GOT3 (cell line): ENCODE measurements at regions not wholly inside any gene's neighbourhood (a gene's known extent, or its start where the extent isn't known, plus 50 kb on each side); places are given as distances from the start of the nearest gene placed in this dataset.

Experiments
- DNase-seq: peaks from one replicate; lab custom pipeline; 2025; ENCODE audit warnings: mixed read lengths; lab: John Stamatoyannopoulos, UW

DNA sequence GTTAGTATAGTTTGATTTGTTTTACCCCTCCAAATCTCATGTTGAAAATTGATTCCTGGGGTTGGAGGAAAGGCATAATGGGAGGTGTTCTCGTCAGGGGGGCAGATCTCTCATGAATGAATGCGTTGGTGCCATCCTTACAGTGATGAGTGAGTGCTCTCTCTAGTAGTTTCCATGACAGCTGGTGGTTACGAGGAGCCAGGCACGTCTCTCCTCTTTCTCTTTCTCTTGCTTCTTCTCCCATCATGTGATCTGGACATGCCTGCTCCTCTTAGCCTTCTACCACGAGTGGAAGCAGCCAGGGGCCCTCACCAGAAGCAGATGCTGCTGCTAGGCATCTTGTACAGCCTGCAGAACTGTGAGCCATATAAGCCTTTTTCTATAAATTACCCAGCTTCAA lies 454.1 kb downstream of the EFNA5 start:
- DNase-seq, result no peak

DNA sequence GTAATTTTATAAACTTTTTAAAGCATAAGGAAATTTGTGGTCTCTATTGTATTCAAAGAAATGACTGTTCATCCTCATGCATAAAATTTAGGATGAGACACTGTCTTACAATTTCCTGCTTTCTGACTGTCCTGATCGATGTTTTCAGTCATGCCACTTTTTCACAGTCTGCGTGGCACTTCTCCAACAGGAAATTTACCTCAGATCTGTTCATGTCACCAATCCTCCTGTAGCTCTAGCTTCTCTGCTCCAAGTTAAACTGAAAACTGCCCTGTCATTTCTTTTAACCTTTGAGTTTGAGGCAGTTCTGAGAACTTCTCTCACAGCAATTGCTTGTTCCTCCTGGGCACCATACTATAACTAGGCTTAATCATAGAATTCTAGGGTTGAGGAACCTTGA lies 455.1 kb downstream of the EFNA5 start:
- DNase-seq, result no peak

GRCh38 chr5:107213025-107213424 lies 457.7 kb downstream of the EFNA5 start:
- DNase-seq, result no peak

GRCh38 chr5:107211630-107212029 lies 459.1 kb downstream of the EFNA5 start:
- no peak for DNase-seq

- DNase-seq, result no peak
These were observed 461.9 kb downstream of the EFNA5 start for GRCh38 chr5:107208867-107209266.

GRCh38 chr5:107204413-107204812 lies 466.3 kb downstream of the EFNA5 start:
- DNase-seq, result no peak

DNA sequence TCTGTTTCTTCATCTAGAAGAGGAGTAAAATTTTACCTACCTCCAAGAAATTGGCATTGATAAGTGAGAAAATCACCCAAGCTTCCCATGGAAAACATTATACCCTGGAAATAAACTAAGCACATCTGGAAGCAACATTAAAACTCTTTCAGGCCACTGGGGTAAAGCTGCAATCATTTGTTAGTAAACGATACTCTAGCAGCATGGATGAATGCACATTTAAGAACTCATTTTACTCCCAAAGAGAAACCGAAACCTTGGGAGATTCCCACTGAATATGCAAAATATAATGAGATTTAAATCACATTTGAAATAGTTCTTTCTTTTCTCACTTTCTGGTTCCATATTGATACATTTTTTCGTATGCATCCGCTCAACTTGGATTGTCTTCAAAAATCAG lies 467.5 kb downstream of the EFNA5 start:
- DNase-seq, result no peak

GRCh38 chr5:107199756-107200155 lies 471.0 kb downstream of the EFNA5 start:
- DNase-seq, result no peak

- no peak for DNase-seq
These were observed 474.2 kb downstream of the EFNA5 start for GRCh38 chr5:107196500-107197059.

DNA sequence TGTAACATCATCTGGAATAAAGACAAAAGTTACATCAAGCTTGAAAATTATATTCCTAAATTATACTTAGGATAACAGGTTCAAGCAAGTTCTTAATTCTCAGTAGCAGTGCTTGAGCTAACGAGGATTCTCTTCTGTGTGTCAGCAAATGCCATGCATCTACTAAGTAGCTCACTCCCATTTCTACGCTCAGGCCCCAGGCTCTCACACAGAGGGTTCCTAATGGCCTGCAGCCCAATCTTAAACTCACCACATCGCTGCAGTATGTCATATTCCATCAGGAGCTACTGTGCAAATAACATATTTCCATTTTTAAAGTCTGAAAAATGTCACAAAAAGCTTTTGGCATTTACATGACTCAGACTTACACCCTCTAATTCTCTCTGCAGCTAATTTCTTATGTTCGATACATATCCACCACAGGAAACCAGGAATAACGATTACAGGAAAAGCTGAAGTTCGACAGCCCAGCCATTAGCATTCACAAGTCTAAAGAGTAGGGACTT lies 474.8 kb downstream of the EFNA5 start:
- no peak for DNase-seq

GRCh38 chr5:107184871-107185270 lies 485.9 kb downstream of the EFNA5 start:
- DNase-seq, result no peak

DNA sequence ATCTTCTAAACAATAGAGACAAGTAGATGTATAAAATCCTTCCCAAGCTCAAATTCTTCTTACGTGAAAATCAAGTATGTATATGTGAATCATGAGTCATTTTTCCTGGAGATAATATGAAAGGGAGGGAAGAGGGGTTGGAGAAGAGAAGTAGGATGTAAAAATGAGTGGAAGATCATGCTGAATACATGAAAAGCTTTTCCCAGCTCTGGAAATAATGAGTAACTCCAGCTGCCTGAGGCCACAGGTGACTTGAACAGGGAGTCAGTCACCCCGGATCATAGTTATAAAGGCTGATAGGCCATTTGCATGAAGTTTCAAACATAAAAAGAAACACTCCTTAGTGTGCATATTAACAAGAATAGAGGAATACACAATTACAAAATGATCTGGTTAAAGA lies 486.7 kb downstream of the EFNA5 start:
- DNase-seq, result no peak

DNA sequence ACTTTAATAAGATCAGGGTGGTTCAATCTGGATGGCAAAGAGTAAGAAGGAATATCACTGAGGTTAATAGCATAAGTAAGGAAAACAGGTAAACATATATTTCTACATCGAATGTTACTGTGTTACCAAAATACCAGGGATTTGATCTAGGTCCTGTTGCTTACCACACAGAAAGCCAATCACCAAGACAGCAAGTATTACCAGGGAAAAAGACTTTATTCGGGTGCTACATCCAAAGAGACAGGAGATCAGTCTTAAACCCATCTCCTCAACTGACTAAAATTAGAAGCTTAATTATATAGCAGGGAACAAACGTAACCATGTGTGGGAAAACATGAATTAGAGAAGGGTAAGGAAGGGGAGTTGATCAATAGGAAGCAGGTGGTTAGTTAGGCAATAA lies 500.1 kb downstream of the EFNA5 start:
- no peak for DNase-seq

DNA sequence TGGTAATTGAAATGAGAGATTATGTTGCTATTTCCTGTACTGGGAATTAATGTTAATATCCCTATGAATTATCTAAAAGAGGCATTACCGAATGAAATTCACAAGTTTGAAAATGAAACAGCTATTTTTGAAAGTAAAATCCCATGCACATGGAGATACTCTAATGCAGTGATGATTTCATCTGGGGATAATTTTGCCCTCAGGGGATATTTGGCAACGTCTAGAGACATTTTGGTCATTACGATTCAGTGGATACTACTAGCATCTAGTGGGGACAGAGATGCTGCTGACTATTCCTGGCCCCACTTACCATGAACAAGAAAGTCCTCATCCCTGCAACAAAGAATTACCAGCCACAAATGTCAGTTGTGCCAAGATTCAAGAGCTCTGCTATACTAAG lies 500.9 kb downstream of the EFNA5 start:
- no peak for DNase-seq

- DNase-seq, result no peak
These were observed 501.6 kb downstream of the EFNA5 start for GRCh38 chr5:107168848-107169752.

DNA sequence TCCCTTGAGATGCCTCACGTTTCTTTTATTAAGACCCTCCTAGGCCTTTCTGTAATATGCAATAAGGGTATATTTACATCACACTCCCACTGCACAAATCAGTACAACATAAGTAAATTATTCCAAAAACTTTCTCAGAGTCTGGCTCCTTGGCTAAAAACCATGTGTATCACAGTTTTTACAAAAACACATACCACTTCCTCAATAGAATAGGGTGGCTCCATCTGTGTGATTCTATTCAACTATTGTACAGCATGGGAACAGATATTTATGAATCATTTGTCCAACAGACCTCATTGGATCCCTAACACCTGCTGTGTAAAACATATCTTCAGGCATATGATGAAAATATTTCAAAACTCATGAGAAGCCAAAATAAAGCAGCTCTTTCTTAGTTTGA lies 502.7 kb downstream of the EFNA5 start:
- DNase-seq, result no peak

DNA sequence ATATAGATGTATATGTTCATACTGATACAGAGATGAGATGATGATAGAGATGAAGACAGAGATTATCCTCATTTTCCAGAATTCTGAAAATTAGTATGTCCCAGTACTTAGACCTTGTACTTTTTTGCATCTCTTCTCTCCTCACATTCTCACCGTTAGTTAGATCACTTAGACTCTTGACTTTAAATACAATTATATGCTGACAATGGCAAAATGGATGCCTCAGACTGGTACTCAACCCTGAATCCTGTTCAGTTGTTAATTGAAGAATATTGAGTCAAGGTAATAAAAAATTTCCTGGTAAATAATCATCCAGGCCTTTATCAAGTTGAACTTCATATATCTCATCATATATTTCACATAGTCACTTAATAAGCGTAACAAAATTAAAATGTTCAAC lies 505.4 kb downstream of the EFNA5 start:
- no peak for DNase-seq

DNA sequence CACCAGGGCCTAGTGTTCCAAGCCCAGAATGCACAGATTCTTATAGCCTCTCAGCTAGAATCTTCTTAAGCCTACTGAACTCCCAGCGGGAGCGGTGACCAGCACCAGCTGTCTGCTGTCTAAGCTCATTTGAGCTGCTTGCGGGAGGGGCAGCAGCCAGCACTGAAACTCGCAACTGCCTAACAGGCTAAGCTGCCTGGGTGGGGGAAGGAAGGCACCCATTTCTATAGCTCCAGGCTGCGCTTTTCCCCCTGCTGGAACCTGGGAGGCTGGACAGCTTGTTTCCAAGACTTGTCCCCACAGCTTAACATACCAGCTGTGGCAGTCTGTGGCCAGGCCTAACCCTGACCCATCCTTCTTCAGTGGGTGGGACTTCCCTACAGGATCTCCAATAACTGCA lies 512.9 kb downstream of the EFNA5 start:
- DNase-seq, result no peak

DNA sequence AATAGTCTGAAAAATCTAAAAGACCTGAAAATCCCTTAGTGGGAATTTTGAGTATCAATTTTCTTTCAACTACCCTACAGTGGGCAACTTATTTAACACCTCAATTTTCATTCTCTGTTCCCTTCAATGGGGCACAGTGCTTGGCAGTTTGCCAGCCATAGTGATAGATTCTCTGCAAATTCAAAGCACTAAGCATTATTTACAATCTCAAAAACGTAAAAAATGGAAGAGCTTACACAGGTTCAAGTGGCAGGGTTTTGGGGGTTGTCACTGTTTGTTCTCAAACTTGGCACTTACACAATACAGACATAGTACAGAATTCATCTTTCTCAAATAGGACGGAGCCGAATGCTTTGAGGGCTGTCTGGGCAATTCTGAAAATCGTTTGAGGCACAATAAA lies 515.0 kb downstream of the EFNA5 start:
- DNase-seq, result no peak

DNA sequence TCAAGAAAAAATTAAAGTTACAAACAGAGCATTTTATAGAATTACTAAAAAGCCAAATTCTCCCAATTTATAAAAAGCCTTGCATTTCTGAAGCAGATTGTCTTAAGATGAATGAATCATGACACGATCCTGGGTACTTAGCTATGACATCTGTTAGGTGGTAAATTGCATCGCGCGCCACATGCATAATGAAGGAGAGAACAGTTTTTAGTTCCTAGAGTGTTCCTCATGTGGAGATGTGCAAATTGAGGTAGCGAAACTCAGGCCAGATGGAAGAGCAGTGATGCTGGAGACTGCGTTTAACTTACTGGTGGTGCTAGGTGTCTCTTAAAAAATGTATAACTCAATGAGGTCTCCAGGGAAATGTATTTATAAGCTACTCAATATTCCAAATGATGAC lies 516.1 kb downstream of the EFNA5 start:
- DNase-seq, result no peak

GRCh38 chr5:107153283-107153682 lies 517.5 kb downstream of the EFNA5 start:
- DNase-seq, result no peak

DNA sequence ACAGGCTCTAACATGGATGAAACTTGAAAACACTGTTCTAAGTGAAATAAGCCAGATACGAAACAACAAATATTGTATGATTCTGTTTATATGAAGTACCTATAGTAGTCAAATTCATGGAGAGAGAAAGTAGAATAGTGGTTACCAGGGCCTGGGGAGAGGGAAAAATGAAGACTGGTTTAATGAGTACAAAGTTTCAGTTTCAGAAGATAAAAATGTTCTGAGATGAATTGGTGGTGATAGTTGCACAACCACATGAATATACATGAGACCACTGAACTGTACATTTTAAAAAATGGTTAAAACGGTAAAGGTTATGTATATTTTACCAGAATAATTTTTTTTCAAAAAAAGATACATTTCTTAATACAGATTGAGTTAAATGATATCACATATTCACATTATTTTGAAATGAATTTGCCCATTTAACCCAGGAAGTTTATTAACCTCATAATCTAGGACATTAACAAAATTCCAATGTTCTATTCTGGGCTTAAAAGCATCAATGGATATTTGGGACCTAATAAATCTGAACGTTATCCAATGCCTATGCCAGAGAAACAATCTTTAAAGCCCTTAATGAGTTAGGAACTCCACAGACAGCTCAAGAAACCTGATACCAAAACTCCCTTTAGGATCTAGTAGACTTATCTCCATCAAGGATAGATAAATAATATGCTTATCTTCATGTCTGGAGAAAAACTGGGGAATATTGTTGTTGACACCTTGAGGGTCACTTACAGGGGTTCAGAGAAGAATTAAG lies 521.3 kb downstream of the EFNA5 start:
- DNase-seq, result no peak

- no peak for DNase-seq
These were observed 523.1 kb downstream of the EFNA5 start for GRCh38 chr5:107147589-107147988.
